Vagina (tissue), 2 donors: ENCODE measurements at regions not wholly inside any gene's neighbourhood (a gene's known extent, or its start where the extent isn't known, plus 50 kb on each side); places are given as distances from the start of the nearest gene placed in this dataset.

ENCODE experiments used
- POLR2A ChIP-seq, 2 donors: fragments of 450-650 bp; IDR thresholded peaks; one replicate each; pipeline ENCODE4 v1.6.1; 2017; ENCODE audit warnings: antibody characterized with exemption in 2 of 2, mild to moderate bottlenecking in 2 of 2, moderate library complexity in 2 of 2
- TF ChIP-seq, protein P1 (sequence below), 3 experiments: fragments of 450-650 bp in 2 of 3; fragments of 200-600 bp in 1 of 3; sonication (generic) in 1 of 3; IDR thresholded peaks; one replicate each; pipeline ENCODE4 v1.5.1; 2017 to 2019; ENCODE audit warnings: antibody characterized with exemption in 3 of 3, mild to moderate bottlenecking in 2 of 3, moderate library complexity in 2 of 3

GRCh38 chr14:71722885-71723284 is 209.3 kb upstream of the RGS6 start:
- TF ChIP-seq POLR2A (IDR thresholded peaks at IDR 0.05) = no peak
- TF ChIP-seq, protein P1, sequence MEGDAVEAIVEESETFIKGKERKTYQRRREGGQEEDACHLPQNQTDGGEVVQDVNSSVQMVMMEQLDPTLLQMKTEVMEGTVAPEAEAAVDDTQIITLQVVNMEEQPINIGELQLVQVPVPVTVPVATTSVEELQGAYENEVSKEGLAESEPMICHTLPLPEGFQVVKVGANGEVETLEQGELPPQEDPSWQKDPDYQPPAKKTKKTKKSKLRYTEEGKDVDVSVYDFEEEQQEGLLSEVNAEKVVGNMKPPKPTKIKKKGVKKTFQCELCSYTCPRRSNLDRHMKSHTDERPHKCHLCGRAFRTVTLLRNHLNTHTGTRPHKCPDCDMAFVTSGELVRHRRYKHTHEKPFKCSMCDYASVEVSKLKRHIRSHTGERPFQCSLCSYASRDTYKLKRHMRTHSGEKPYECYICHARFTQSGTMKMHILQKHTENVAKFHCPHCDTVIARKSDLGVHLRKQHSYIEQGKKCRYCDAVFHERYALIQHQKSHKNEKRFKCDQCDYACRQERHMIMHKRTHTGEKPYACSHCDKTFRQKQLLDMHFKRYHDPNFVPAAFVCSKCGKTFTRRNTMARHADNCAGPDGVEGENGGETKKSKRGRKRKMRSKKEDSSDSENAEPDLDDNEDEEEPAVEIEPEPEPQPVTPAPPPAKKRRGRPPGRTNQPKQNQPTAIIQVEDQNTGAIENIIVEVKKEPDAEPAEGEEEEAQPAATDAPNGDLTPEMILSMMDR (IDR thresholded peaks at IDR 0.05) = no peak
